ENCODE measurements at regions not wholly inside any gene's neighbourhood (a gene's known extent, or its start where the extent isn't known, plus 50 kb on each side); places are given as distances from the start of the nearest gene placed in this dataset.

- BruUV-seq (replicated peaks): no TSS peak
These were observed 452.3 kb downstream of the IRS2 start for GRCh38 chr13:109333893-109334651.

GRCh38 chr13:109332506-109333499 is 453.6 kb downstream of the IRS2 start:
- Histone ChIP-seq H3K27me3 (replicated peaks in 1 of 2; ENCODE audit: control insufficient read depth in 2 of 2, insufficient read depth in 2 of 2, low read length in 1 of 2) (no peaks in the 10 kb centered on the region), H4K20me1 (ENCODE audit: control insufficient read depth, insufficient read depth) (no peaks in the 10 kb centered on the region), H3K27ac (ENCODE audit: control insufficient read depth, insufficient read depth) (no peak overlapping the region), H3K4me1 (ENCODE audit: control insufficient read depth, insufficient read depth, low read length) (no peaks in the 10 kb centered on the region), H3K4me2 (ENCODE audit: control insufficient read depth, insufficient read depth) (no peak overlapping the region), H3K36me3 (ENCODE audit: control insufficient read depth in 2 of 2, insufficient read depth in 2 of 2, low read length in 1 of 2) (no peaks in the 10 kb centered on the region), H3K4me3 (no peak overlapping the region), H3K9me3 (replicated peaks; ENCODE audit: control insufficient read depth, insufficient read depth, low read length) (no peaks in the 10 kb centered on the region), H3K79me2 (ENCODE audit: control insufficient read depth, insufficient read depth, low read length) (no peaks in the 10 kb centered on the region), H2AFZ (ENCODE audit: control insufficient read depth, low read depth, low read length) (no peak overlapping the region), H3K9ac (ENCODE audit: control insufficient read depth, insufficient read depth, low read length) (no peak overlapping the region)
- DNase-seq (ENCODE audit: low read depth, low spot score) (no peak), ATAC-seq (no peak), FAIRE-seq (no peak)
- RAD21 ChIA-PET (ENCODE audit: unreplicated experiment): interaction anchor here (0.9 kb wide), 1 partner anchor 185 kb away, joined by 3 read pairs; no protein-coding TSS in a partner anchor
- BruUV-seq (replicated peaks): no TSS peak
- SMC1A ChIA-PET (ENCODE audit: uncharacterized antibody, unreplicated experiment): no interaction called here
- CTCF ChIA-PET: interaction anchor here (0.9 to 1.4 kb wide), 2 partner anchors 187 to 188 kb away, joined by 3 to 4 read pairs; no protein-coding TSS in a partner anchor
- POLR2A ChIA-PET: no interaction called here
- in situ Hi-C loops (cut with MboI): no loop called here
- WGBS (ENCODE audit: insufficient coverage, insufficient replicate concordance, low lambda C conversion rate, missing lambda C conversion rate): 43% methylated on average over 26 of the region's 26 CpGs
- no peak for TF ChIP-seq KAT2A (conservative IDR thresholded peaks at IDR 0.05; ENCODE audit: control insufficient read depth, low read depth, low read length)
- no peak for TF ChIP-seq STAT3 (IDR thresholded peaks at IDR 0.05; ENCODE audit: low read depth, low read length)
- no peak for TF ChIP-seq KLF5 (IDR thresholded peaks at IDR 0.05; ENCODE audit: partially characterized antibody)
- intact Hi-C loops (cut with micrococcal nuclease; ENCODE audit: unreplicated experiment): no loop called here

More at GRCh38 chr13:109333893-109334651, 452.3 kb downstream of the IRS2 start:
- Histone ChIP-seq H3K27me3 (replicated peaks in 1 of 2; ENCODE audit: control insufficient read depth in 2 of 2, insufficient read depth in 2 of 2, low read length in 1 of 2) (no peaks in the 10 kb centered on the region), H3K9ac (ENCODE audit: control insufficient read depth, insufficient read depth, low read length) (no peak overlapping the region), H4K20me1 (ENCODE audit: control insufficient read depth, insufficient read depth) (no peaks in the 10 kb centered on the region), H3K79me2 (ENCODE audit: control insufficient read depth, insufficient read depth, low read length) (no peaks in the 10 kb centered on the region), H2AFZ (ENCODE audit: control insufficient read depth, low read depth, low read length) (no peak overlapping the region), H3K4me1 (ENCODE audit: control insufficient read depth, insufficient read depth, low read length) (no peaks in the 10 kb centered on the region), H3K4me2 (ENCODE audit: control insufficient read depth, insufficient read depth) (no peak overlapping the region), H3K36me3 (ENCODE audit: control insufficient read depth in 2 of 2, insufficient read depth in 2 of 2, low read length in 1 of 2) (no peaks in the 10 kb centered on the region), H3K9me3 (replicated peaks; ENCODE audit: control insufficient read depth, insufficient read depth, low read length) (no peaks in the 10 kb centered on the region), H3K4me3 (no peak overlapping the region), H3K27ac (ENCODE audit: control insufficient read depth, insufficient read depth) (no peak overlapping the region)
- ChIA-PET RAD21 (ENCODE audit: unreplicated experiment) (interaction anchor here (1.0 kb wide), 1 partner anchor 188 kb away, joined by 3 read pairs; no protein-coding TSS in a partner anchor), POLR2A (no interaction called here), SMC1A (ENCODE audit: uncharacterized antibody, unreplicated experiment) (no interaction called here), CTCF (interaction anchor here (0.7 to 1.2 kb wide), 2 partner anchors 188 to 276 kb away, joined by 3 read pairs; no protein-coding TSS in a partner anchor)
- in situ Hi-C loops (cut with MboI): no loop called here
- no peak for TF ChIP-seq ATF3 (IDR thresholded peaks at IDR 0.05; ENCODE audit: borderline replicate concordance, extremely low read depth, low read depth, low read length)
- TF ChIP-seq NR2C2 (IDR thresholded peaks at IDR 0.05; ENCODE audit: borderline replicate concordance, control insufficient read depth, insufficient read length, low read depth): no peak
- no peak for ATAC-seq
- FAIRE-seq: no peak
- no peak for DNase-seq (ENCODE audit: low read depth, low spot score)
- intact Hi-C loops (cut with micrococcal nuclease; ENCODE audit: unreplicated experiment): no loop called here
- WGBS (ENCODE audit: insufficient coverage, insufficient replicate concordance, low lambda C conversion rate, missing lambda C conversion rate): 36% methylated on average over 8 of the region's 8 CpGs

Data from GM12878 (cell line).